NCI-H1930 (cell line): ENCODE measurements at regions not wholly inside any gene's neighbourhood (a gene's known extent, or its start where the extent isn't known, plus 50 kb on each side); places are given as distances from the start of the nearest gene placed in this dataset.
"Not testable (repeated sequence)": the region's sequence is repeated elsewhere in the genome, so short reads cannot be mapped to it uniquely, and the experiment has no call there.

Experiments used
- DNase-seq, 2 experiments: peaks; one replicate each; lab custom pipeline; 2025; lab: John Stamatoyannopoulos, UW

- DNase-seq = no peak
These were observed 709.9 kb downstream of the TFAP2A start for GRCh38 chr6:9704989-9705388.

GRCh38 chr6:9702914-9703313 is 712.0 kb downstream of the TFAP2A start:
- no peak for DNase-seq

- DNase-seq = no peak
These were observed 715.0 kb downstream of the TFAP2A start for GRCh38 chr6:9699888-9700287.

- DNase-seq = no peak
These were observed 717.5 kb downstream of the TFAP2A start for GRCh38 chr6:9697263-9697931.

GRCh38 chr6:9690388-9690787 is 724.5 kb downstream of the TFAP2A start:
- DNase-seq = no peak

- DNase-seq = not testable (repeated sequence)
These were observed 734.1 kb downstream of the TFAP2A start for GRCh38 chr6:9680727-9681126.

- no peak for DNase-seq
These were observed 739.8 kb downstream of the TFAP2A start for GRCh38 chr6:9675122-9675521.

GRCh38 chr6:9659848-9660247 is 755.0 kb downstream of the TFAP2A start:
- no peak for DNase-seq

GRCh38 chr6:9657994-9658393 is 756.9 kb downstream of the TFAP2A start:
- no peak for DNase-seq

- DNase-seq = no peak
These were observed 767.3 kb downstream of the TFAP2A start for GRCh38 chr6:9647599-9647998.

GRCh38 chr6:9647071-9647445 is 767.8 kb downstream of the TFAP2A start:
- DNase-seq = peak; percentile 42 to 47

- DNase-seq = no peak
These were observed 768.4 kb downstream of the TFAP2A start for GRCh38 chr6:9646342-9647070.

- DNase-seq = no peak
These were observed 776.0 kb downstream of the TFAP2A start for GRCh38 chr6:9638861-9639260.

- peak; percentile 60 to 65 for DNase-seq
These were observed 780.1 kb downstream of the TFAP2A start for GRCh38 chr6:9634776-9635175.

GRCh38 chr6:9632026-9632425 is 782.8 kb downstream of the TFAP2A start:
- DNase-seq = no peak

GRCh38 chr6:9628819-9629218 is 786.1 kb downstream of the TFAP2A start:
- DNase-seq = no peak

GRCh38 chr6:9627916-9628315 is 787.0 kb downstream of the TFAP2A start:
- no peak for DNase-seq

- DNase-seq = no peak
These were observed 790.9 kb downstream of the TFAP2A start for GRCh38 chr6:9623985-9624384.

- DNase-seq = no peak
These were observed 791.5 kb downstream of the TFAP2A start for GRCh38 chr6:9623228-9623832.

- no peak for DNase-seq
These were observed 793.6 kb downstream of the TFAP2A start for GRCh38 chr6:9621276-9621675.

- DNase-seq = no peak
These were observed 794.2 kb downstream of the TFAP2A start for GRCh38 chr6:9620687-9621086.

- no peak for DNase-seq
These were observed 794.6 kb downstream of the TFAP2A start for GRCh38 chr6:9620263-9620662.

GRCh38 chr6:9614778-9615177 is 800.1 kb downstream of the TFAP2A start:
- no peak for DNase-seq
